ENCODE measurements at regions not wholly inside any gene's neighbourhood (a gene's known extent, or its start where the extent isn't known, plus 50 kb on each side); places are given as distances from the start of the nearest gene placed in this dataset.

DNA sequence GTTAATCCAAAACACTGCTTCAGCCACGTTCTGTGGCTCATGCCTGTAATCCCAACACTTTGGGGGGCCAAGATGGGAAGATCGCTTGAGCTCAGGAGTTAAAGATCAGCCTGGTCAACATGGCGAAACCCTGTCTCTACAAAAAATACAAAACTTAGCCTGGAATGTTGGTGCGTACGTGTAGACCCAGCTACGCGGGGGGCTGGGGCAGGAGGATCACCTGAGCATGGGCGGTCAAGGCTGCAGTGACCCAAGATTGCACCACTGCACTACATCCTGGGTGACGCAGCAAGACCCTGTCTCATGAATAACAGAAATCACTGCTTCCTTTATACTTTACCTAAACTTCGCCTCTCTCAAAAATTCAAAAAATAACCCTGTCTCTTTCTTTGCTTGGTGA, 1325.0 kb upstream of the CADM2 start:
- Histone ChIP-seq H3K79me2 (ENCODE audit: insufficient read depth, low read length) (no peaks in the 10 kb centered on the region), H4K20me1 (ENCODE audit: insufficient read depth, low read length) (no peaks in the 10 kb centered on the region), H3K4me1 (ENCODE audit: insufficient read depth, low read length, severe bottlenecking) (no peaks in the 10 kb centered on the region), H3F3A (ENCODE audit: insufficient read depth, low read length) (no peaks in the 10 kb centered on the region), H3K27ac (ENCODE audit: low read depth, low read length, poor library complexity, severe bottlenecking) (no peak overlapping the region), H3K27me3 (ENCODE audit: insufficient read depth, low read length) (no peaks in the 10 kb centered on the region), H3K36me3 (ENCODE audit: insufficient read depth, low read length) (no peaks in the 10 kb centered on the region), H3K4me3 (ENCODE audit: low read depth, low read length, poor library complexity, severe bottlenecking) (no peak overlapping the region), H3K9me2 (ENCODE audit: low read depth, low read length) (no peaks in the 10 kb centered on the region), H2AFZ (ENCODE audit: low read length) (no peak overlapping the region), H3K9ac (ENCODE audit: low read length) (no peak overlapping the region), H3K9me3 (ENCODE audit: low read length) (no peaks in the 10 kb centered on the region), H3K4me2 (ENCODE audit: low read length) (no peak overlapping the region)
- TF ChIP-seq, protein P1, sequence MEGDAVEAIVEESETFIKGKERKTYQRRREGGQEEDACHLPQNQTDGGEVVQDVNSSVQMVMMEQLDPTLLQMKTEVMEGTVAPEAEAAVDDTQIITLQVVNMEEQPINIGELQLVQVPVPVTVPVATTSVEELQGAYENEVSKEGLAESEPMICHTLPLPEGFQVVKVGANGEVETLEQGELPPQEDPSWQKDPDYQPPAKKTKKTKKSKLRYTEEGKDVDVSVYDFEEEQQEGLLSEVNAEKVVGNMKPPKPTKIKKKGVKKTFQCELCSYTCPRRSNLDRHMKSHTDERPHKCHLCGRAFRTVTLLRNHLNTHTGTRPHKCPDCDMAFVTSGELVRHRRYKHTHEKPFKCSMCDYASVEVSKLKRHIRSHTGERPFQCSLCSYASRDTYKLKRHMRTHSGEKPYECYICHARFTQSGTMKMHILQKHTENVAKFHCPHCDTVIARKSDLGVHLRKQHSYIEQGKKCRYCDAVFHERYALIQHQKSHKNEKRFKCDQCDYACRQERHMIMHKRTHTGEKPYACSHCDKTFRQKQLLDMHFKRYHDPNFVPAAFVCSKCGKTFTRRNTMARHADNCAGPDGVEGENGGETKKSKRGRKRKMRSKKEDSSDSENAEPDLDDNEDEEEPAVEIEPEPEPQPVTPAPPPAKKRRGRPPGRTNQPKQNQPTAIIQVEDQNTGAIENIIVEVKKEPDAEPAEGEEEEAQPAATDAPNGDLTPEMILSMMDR (IDR thresholded peaks at IDR 0.05; ENCODE audit: low read length) = no peak
- no peak for TF ChIP-seq EZH2 (IDR thresholded peaks at IDR 0.05; ENCODE audit: borderline replicate concordance, low read length)

DNA sequence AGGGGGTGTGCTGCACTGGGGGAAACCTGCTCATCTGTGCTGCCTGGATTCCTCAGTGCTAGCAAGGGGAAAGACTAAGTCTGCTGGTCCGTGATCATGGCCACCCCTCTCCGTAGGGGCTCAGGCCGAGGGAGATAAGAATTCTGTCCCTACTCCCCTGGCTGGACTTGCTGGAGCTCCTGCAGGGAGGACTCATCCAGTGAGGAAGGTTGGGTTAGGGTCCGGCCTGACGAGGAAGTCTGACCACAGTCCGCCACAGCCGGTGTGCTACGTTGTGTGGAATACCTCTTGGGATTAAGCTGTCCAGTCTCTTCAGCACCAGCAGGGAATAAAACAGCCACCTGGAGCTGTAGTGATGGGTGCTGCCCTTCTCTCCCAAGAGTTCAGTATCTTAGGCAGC, 1309.1 kb upstream of the CADM2 start:
- Histone ChIP-seq H2AFZ (ENCODE audit: low read length) (no peak overlapping the region), H3K4me3 (ENCODE audit: low read depth, low read length, poor library complexity, severe bottlenecking) (no peak overlapping the region), H3K4me1 (ENCODE audit: insufficient read depth, low read length, severe bottlenecking) (no peaks in the 10 kb centered on the region), H3K9me3 (ENCODE audit: low read length) (no peaks in the 10 kb centered on the region), H4K20me1 (ENCODE audit: insufficient read depth, low read length) (no peaks in the 10 kb centered on the region), H3K27ac (ENCODE audit: low read depth, low read length, poor library complexity, severe bottlenecking) (no peak overlapping the region), H3K36me3 (ENCODE audit: insufficient read depth, low read length) (no peaks in the 10 kb centered on the region), H3K9me2 (ENCODE audit: low read depth, low read length) (no peaks in the 10 kb centered on the region), H3K79me2 (ENCODE audit: insufficient read depth, low read length) (no peaks in the 10 kb centered on the region), H3K4me2 (ENCODE audit: low read length) (no peak overlapping the region), H3F3A (ENCODE audit: insufficient read depth, low read length) (no peaks in the 10 kb centered on the region), H3K27me3 (ENCODE audit: insufficient read depth, low read length) (no peaks in the 10 kb centered on the region), H3K9ac (ENCODE audit: low read length) (no peak overlapping the region)
- TF ChIP-seq, protein P1 (IDR thresholded peaks at IDR 0.05; ENCODE audit: low read length) = no peak
- TF ChIP-seq EZH2 (IDR thresholded peaks at IDR 0.05; ENCODE audit: borderline replicate concordance, low read length) = no peak

DNA sequence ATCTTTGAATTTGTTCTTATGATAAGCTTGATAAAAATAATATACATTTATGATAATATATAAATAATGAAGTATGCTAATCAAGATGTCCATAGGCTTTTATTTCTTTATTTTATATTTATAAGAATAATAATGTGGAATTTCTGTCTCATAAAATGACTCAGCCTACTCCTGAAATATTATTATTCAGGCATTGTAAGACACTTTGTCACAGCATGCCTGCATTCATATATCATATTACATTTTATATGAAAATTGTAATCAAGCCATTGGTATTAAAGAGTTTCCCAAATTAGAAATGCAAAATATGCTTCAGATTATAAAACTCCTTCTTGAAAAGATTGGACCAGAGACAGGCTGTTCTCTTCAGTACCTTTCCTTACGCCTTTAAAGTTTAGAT, 1303.7 kb upstream of the CADM2 start:
- Histone ChIP-seq H3F3A (ENCODE audit: insufficient read depth, low read length) (no peaks in the 10 kb centered on the region), H3K9me2 (ENCODE audit: low read depth, low read length) (no peaks in the 10 kb centered on the region), H3K9me3 (ENCODE audit: low read length) (no peaks in the 10 kb centered on the region), H3K79me2 (ENCODE audit: insufficient read depth, low read length) (no peaks in the 10 kb centered on the region), H3K27ac (ENCODE audit: low read depth, low read length, poor library complexity, severe bottlenecking) (no peak overlapping the region), H3K4me1 (ENCODE audit: insufficient read depth, low read length, severe bottlenecking) (no peaks in the 10 kb centered on the region), H3K4me2 (ENCODE audit: low read length) (no peak overlapping the region), H3K27me3 (ENCODE audit: insufficient read depth, low read length) (no peaks in the 10 kb centered on the region), H2AFZ (ENCODE audit: low read length) (no peak overlapping the region), H4K20me1 (ENCODE audit: insufficient read depth, low read length) (no peaks in the 10 kb centered on the region), H3K36me3 (ENCODE audit: insufficient read depth, low read length) (no peaks in the 10 kb centered on the region), H3K9ac (ENCODE audit: low read length) (no peak overlapping the region), H3K4me3 (ENCODE audit: low read depth, low read length, poor library complexity, severe bottlenecking) (no peak overlapping the region)
- TF ChIP-seq, protein P1 (IDR thresholded peaks at IDR 0.05; ENCODE audit: low read length) = no peak
- no peak for TF ChIP-seq EZH2 (IDR thresholded peaks at IDR 0.05; ENCODE audit: borderline replicate concordance, low read length)

All from OCI-LY1 (cell line).